ENCODE measurements at regions not wholly inside any gene's neighbourhood (a gene's known extent, or its start where the extent isn't known, plus 50 kb on each side); places are given as distances from the start of the nearest gene placed in this dataset.

DNA sequence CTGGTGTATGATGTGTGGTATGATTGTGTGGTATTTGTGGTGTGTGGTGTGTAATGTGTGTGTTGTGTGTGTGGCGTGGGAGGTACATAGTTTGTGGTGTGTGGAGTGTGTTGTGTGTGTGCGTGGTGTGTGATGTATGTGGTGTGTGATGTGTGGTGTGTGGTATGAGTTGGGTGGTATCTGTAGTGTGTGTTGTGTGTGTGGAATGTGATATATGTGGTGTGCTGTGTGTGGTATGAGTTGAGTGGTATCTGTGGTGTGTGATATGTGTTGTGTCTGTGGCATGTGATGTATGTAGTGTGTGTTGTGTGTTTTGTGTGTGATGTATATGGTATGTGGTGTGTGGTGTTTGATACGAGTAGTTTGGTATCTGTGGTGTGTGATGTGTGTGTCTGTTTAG is 272.5 kb upstream of the IRX1 start:
- H3K36me3 Mint-ChIP-seq (ENCODE audit: low read depth), result no peaks in the 10 kb centered on the region
- no peaks in the 10 kb centered on the region for H3K9me3 Mint-ChIP-seq
- H3K27me3 Mint-ChIP-seq, result no peaks in the 10 kb centered on the region
- no peak overlapping the region for H3K4me3 Mint-ChIP-seq
- H3K27ac Mint-ChIP-seq, result no peak overlapping the region
- TF ChIP-seq, protein P1, sequence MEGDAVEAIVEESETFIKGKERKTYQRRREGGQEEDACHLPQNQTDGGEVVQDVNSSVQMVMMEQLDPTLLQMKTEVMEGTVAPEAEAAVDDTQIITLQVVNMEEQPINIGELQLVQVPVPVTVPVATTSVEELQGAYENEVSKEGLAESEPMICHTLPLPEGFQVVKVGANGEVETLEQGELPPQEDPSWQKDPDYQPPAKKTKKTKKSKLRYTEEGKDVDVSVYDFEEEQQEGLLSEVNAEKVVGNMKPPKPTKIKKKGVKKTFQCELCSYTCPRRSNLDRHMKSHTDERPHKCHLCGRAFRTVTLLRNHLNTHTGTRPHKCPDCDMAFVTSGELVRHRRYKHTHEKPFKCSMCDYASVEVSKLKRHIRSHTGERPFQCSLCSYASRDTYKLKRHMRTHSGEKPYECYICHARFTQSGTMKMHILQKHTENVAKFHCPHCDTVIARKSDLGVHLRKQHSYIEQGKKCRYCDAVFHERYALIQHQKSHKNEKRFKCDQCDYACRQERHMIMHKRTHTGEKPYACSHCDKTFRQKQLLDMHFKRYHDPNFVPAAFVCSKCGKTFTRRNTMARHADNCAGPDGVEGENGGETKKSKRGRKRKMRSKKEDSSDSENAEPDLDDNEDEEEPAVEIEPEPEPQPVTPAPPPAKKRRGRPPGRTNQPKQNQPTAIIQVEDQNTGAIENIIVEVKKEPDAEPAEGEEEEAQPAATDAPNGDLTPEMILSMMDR (IDR thresholded peaks at IDR 0.05), result no peak
- intact Hi-C loops (cut with micrococcal nuclease), result no loop called here
- CTCF ChIA-PET, result no interaction called here
- POLR2A ChIA-PET, result no interaction called here
- ATAC-seq (ENCODE audit: low read depth) (no peak), DNase-seq (no peak)
- no peaks in the 10 kb centered on the region for H3K4me1 Mint-ChIP-seq

DNA sequence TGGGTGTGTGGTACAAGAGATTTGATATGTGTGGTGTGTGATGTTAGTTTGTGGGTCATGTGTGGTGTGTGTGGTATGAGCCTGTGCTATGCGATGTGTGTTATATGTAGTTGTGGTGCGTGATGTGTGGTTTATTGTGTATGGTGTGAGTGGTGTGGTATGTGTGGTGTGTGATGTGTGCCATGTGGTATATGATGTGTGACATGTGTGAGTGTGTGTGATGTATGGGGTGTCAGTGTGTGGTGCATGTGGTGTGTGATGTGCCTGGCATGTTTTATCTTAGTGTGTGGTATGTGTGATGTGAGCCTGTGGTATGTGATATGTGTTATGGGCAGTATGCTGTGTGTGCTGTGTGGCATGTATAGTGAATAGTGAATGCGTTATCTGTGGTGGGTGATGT is 273.0 kb upstream of the IRX1 start:
- Mint-ChIP-seq H3K27ac (no peak overlapping the region), H3K27me3 (no peaks in the 10 kb centered on the region), H3K9me3 (no peaks in the 10 kb centered on the region), H3K36me3 (ENCODE audit: low read depth) (no peaks in the 10 kb centered on the region), H3K4me3 (no peak overlapping the region), H3K4me1 (no peaks in the 10 kb centered on the region)
- DNase-seq, result no peak
- TF ChIP-seq, protein P1 (IDR thresholded peaks at IDR 0.05), result no peak
- ATAC-seq (ENCODE audit: low read depth), result no peak
- intact Hi-C loops (cut with micrococcal nuclease), result no loop called here
- ChIA-PET POLR2A (no interaction called here), CTCF (no interaction called here)

DNA sequence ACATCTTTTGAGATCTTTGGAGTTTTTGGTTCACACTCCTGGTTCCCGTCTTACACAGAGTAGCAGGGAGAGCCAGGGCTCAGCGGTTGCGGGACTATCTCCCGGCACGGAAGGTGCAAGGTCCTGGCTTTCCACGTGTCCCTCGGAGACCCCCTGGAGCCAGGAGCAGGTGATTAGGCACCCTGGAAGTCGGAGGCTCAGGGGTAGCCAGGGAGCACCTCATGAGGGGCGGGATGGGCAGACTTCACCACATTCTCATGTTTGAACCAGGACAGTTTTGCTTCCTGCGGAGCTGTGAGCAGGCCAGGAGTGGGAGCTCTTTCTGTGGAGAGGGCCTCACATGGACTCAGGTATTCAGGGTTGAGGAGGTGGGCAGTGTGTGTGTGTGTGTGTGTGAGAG is 273.7 kb upstream of the IRX1 start:
- Mint-ChIP-seq H3K9me3 (no peaks in the 10 kb centered on the region), H3K4me1 (no peaks in the 10 kb centered on the region), H3K27ac (no peak overlapping the region), H3K27me3 (no peaks in the 10 kb centered on the region), H3K36me3 (ENCODE audit: low read depth) (no peaks in the 10 kb centered on the region), H3K4me3 (no peak overlapping the region)
- ATAC-seq (ENCODE audit: low read depth), result no peak
- POLR2A ChIA-PET, result no interaction called here
- CTCF ChIA-PET, result no interaction called here
- intact Hi-C loops (cut with micrococcal nuclease), result no loop called here
- DNase-seq, result no peak
- TF ChIP-seq, protein P1 (IDR thresholded peaks at IDR 0.05), result no peak

DNA sequence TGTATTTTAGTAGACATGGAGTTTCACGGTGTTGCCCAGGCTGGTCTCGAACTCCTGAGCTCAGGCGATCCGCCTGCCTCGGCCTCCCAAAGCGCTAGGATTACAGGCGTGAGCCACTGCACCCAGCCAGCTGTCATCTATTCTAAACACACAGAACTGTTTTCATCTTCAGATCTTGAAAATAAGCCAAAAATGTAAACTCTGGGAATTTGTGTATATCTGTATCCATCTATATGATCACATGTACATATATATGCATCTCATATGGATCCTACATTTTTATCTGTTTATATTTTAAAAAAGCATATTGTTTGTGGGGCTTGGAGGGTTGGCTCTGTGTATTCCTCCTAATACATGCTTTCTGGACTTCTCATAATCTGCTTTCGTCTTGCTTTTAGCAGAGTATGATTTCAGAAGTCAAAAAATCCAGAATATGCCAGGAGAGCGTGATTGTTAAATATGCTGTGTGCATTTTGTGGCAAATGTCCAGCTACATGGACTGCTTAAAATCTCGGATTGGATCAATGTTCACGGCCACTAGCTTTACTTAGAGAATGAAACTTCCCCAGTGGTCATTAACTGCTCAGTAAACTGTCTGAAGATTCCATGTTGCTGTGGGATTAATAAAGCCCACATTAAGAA is 274.4 kb upstream of the IRX1 start:
- CTCF ChIA-PET, result no interaction called here
- no peak for ATAC-seq (ENCODE audit: low read depth)
- no peak overlapping the region for H3K4me3 Mint-ChIP-seq

DNA sequence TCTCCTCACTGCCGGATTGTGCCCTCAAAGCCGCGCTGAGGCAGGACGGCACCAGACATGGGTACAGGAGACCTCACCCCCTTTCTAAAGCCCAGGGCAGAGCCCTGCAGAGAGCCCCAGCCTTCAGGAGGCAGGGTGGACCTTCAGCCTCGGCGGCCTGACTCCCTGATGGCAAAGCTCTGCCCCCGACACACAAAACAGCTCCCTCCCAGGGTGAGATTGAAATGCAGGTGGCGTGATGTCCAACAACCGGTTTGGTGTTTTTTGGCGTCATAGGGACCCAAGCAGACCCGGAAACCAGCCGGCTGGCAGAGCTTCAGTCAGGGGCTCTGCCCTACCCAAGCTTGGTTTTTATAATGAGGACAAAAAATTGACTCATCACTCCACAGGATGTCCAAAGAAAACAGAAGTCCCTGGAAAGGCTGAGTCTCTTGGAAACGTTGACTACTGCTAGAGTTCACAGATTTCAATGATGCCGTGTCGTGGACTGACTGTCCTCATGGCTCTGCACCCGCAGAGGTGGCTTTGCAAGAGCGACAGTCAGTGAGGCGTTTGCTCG is 275.2 kb upstream of the IRX1 start:
- TF ChIP-seq, protein P1 (IDR thresholded peaks at IDR 0.05), result no peak
- ChIA-PET POLR2A (no interaction called here), CTCF (no interaction called here)
- Mint-ChIP-seq H3K27ac (no peak overlapping the region), H3K4me1 (no peaks in the 10 kb centered on the region), H3K9me3 (no peaks in the 10 kb centered on the region), H3K36me3 (ENCODE audit: low read depth) (no peaks in the 10 kb centered on the region), H3K27me3 (no peaks in the 10 kb centered on the region), H3K4me3 (no peak overlapping the region)
- DNase-seq (no peak), ATAC-seq (ENCODE audit: low read depth) (no peak)
- intact Hi-C loops (cut with micrococcal nuclease), result no loop called here

More for the DNA sequence above, 274.4 kb upstream of the IRX1 start:
- no peak for DNase-seq
- H3K9me3 Mint-ChIP-seq, result no peaks in the 10 kb centered on the region
- intact Hi-C loops (cut with micrococcal nuclease), result no loop called here
- no peak overlapping the region for H3K27ac Mint-ChIP-seq
- POLR2A ChIA-PET, result no interaction called here
- no peaks in the 10 kb centered on the region for H3K27me3 Mint-ChIP-seq
- no peaks in the 10 kb centered on the region for H3K36me3 Mint-ChIP-seq (ENCODE audit: low read depth)
- TF ChIP-seq, protein P1 (IDR thresholded peaks at IDR 0.05), result no peak
- no peaks in the 10 kb centered on the region for H3K4me1 Mint-ChIP-seq

Measured in activated B cell treated with CpG ODN at 0.5 μM for 24 hours (primary cell).